Mammary epithelial cell (primary cell): ENCODE measurements at regions not wholly inside any gene's neighbourhood (a gene's known extent, or its start where the extent isn't known, plus 50 kb on each side); places are given as distances from the start of the nearest gene placed in this dataset.

Experiments used
- CTCF ChIP-seq, 2 donors: IDR thresholded peaks in 1 of 2; conservative IDR thresholded peaks in 1 of 2; 2 replicates each; pipeline ENCODE4 v1.5.1; 2011 to 2012; ENCODE audit warnings: inconsistent platforms in 2 of 2, low read length in 2 of 2, mild to moderate bottlenecking in 2 of 2, control low read depth in 1 of 2, low read depth in 1 of 2; ENCODE audit not compliant: insufficient read depth in 1 of 2; ENCODE audit errors: extremely low read depth in 1 of 2
- EZH2 ChIP-seq: IDR thresholded peaks from 2 replicates; pipeline ENCODE4 v1.6.1; 2012; ENCODE audit warnings: low read length, inconsistent platforms, borderline replicate concordance

DNA sequence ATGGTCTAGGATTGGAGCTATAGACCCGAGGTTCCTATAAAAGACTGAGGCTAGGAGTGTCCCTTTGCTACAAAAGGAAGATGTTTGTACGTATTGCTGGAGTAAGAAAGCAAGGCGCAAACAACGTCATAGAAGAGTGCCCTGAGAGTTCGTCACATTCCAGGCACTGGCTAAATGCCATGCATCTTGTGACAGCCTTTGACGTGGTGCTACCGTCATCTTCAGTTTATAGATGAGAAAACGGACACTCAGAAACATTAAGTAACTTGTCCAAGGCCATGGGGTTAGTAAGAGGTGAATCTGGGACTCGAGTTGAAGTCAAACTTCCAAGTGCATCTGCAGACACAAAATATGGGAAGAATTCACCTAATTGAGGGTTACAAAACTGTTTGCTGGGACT is 104.2 kb upstream of the SLC45A1 start:
- TF ChIP-seq CTCF (conservative IDR thresholded peaks at IDR 0.05 in 1 of 2, IDR thresholded peaks at IDR 0.05 in 1 of 2; ENCODE audit: extremely low read depth in 1 of 2, insufficient read depth in 1 of 2, low read depth in 1 of 2, low read length in 2 of 2) (no peak), EZH2 (no peak)
